NCI-H2081 (cell line): ENCODE measurements at regions not wholly inside any gene's neighbourhood (a gene's known extent, or its start where the extent isn't known, plus 50 kb on each side); places are given as distances from the start of the nearest gene placed in this dataset.

ENCODE experiments used
- DNase-seq, 2 experiments: peaks; one replicate each; lab custom pipeline; 2025; lab: John Stamatoyannopoulos, UW

DNA sequence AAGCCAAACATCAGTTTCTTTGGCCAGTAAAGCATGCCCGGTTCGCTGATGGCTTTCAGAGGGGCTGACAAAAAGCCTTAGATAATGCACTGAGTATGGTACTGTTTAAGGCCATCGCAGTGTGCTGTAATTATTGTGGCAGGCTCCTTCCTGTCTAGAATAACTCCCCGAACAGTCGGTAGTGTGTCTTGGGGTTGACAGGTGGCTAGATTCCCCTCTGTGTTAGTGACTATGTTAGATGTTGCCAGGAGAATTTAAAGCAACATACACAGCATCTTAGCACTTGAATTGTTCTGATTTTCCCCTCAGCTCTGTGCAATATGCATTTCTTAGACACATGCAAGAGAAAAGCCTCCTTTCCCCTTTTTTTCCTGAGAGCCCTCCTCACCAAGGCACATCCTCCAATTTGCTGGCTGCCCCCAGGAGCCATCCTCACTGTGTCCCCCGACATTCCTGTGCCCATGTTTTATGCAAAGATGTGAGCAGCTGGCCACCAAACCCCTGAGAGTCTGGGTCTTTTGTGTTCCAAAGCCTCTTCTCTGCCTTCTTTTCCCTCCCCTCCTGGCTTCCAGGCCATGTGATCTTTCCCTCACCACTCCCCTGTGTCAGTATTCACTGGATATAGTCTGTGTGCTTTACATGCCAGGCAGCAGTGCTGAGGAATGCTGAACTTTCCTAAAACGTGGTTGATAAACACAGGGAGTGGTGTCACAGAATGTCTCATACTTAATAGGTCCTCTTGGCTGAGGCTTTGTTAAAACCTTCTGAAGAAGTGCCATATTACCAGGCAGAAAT, 331.5 kb downstream of the HRH4 start:
- peak in 1 of 2 experiments; percentile 51 for DNase-seq

DNA sequence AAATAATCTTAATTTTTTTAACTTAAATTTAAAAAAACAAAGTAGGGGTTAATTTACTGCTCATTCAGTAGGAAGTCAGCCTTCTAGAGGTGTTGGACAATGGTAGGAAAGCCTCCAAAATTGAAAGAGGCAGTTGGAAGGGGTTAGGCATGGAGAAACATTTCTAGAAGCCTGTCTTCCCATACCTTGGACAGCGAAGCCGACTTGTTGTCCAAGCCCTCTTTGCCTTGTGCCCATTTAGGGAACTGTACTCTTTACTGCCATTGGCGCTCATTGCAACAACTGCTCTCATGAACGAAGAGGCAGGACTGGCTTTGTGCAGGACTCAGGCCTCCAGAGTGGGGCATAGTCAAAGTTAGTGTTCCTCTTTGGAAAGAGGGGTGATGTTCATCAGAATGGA, 333.3 kb downstream of the HRH4 start:
- no peak for DNase-seq

DNA sequence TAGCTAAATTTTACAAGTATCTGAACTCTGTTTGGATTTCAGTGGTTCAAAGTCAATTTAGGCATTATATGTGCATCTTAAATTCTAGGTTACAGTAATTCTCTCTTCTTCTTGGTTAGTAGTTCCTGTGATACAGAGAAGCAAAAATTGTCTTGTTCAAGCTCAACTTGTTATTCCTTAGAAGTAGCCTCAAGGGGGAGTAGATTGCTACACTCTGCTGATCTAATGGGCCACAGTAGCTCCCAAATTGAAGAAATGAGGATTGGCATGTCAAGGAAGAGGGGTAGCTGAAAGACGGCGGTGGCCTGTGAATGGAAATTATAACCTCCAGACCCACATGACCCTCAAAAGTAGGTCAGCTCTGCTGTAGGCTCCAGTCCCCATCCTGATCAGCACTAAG, 334.7 kb downstream of the HRH4 start:
- no peak for DNase-seq

DNA sequence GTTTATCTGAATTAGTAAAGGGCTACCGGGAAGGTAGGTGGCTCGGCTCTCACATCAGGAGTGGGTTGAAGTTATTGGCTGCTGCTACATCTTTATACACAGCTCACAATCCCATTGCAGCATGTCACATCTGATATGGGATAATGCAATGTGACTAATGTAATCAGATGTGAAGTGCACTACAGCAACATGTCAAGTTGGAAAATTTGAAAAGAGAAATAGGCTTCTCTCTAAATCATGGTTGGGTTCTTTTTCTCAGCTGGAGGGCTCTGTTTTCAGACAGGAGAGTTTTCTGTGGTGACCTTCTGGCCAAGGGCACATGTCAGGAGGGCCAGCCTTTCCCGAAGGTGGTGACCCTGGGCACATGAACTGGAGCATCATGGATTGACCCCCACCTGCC, 337.5 kb downstream of the HRH4 start:
- DNase-seq = no peak

DNA sequence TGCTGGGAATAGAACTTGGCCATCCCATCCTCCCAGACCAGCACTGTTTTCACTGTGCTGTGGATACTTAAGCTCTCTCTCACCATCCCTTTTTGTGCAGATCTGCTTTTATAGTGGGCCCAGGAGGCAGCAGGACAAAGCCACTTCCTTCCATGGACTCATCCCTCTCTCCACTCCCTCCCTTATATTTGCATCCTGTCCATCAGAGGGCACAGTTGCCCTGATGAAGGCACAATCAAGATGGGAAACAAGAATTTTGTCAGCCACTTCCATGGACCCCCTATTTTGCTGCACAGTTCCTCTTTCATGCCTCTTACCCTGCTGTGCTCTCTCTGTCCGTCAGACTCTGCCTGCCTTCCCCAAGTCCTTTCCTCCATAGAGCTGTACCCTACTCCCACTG, 338.7 kb downstream of the HRH4 start:
- DNase-seq = no peak

DNA sequence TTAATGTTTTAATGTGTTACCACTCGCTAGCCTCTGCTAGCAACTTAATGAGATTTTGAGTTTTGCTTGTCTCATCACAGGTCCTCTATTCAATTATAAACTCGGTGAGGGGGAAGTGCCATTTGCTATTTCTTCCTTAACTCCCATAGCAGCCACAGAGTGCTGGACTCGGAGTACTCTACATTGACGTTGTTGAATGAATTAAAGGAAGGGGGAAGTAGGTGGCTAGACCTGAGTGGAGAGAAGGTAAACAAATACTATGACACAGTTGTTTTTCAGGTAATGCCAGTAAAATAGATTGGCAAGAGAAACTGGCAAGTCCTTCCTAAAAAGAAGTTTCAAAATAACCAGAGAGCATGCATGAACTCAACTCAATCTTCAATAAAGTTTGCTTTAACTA, 339.3 kb downstream of the HRH4 start:
- no peak for DNase-seq

DNA sequence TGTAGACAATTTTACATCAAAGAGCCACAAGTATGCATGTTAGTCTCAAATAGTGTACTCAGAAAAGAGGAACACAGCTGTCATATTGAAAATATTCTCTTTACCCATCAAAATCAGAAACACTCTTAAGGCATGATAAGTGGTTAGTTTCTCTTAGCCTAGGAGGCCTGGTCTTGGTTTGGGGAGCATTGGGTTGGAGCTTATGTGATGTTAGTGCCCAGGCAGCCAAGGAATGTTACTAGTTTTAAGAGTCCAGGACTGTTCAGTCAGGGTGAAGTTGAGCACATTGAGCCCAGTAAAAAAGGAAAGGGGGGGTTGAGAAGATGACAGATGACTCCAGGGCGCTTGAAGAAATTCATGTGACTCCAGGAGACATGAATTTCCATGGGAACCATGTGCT, 340.6 kb downstream of the HRH4 start:
- no peak for DNase-seq

DNA sequence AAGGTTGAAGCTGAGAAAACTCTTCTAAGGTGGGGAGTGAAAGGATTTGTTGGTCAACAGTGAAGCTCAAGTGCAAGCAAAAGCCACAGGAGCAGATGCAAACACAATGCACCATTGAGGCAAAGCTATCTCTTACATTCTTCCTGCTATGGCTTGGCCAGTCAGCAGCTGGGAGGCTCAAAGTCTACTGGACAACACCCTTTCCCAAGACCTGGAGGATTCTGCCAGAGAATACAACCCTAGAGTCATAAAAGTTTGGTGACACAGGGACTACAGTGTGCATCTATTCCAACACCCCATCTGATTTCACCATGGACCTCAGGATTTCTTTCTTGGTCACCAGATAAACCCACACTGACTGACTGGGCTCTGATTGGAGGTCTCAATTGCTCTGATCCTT, 342.0 kb downstream of the HRH4 start:
- DNase-seq = no peak

DNA sequence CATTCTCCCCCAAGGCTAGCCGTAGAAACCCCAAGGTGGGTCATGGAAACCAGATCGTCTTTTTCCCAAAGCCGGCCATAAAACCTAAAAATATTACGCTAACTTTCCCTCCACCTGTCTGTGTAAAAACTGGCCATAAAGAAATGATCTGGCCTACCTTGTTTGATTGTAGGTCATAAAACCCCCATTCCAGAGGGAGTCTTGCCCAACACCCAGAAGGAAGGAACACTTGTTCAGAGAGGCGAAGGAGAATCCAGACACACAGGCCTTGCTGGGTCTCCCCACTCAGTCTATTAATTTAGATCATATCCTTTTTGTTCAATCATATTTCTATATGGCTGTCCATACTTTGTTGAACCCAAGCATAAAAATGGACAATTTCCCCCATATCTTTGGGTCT, 344.7 kb downstream of the HRH4 start:
- no peak for DNase-seq

DNA sequence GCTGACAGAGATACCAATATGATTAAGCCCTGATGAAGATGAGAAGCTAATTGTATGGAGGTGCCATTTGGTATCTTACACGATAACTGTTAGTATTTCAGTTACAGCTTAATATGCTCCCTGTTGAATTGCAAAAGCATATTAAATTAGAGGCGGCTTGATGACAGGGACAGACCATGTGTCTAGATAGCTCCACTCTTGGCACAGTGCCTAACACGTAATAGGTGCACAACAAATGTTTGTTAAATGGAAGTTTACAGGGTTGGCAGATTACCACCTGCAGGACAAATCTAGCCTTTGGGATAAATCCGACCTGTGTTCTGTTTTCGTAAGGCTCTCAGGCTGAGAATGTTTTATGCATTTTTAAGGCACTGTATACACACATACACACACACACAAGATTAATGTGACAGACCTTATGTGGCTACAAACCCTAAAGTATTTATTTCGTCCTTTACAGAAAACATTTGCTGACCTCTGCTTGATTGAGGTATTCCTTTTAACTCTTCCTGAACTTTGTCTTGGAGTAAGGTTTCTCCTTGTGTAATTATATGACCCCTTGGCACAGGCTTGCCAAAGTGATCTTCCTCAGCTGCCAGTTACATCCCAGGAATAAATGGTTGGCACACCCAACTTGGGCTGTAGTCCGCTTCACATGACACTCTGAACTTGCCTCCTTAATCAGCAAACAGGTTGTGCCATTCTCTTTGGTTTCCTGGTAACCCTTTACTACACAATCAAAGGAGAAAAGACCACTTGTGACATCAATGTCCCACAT, 348.9 kb downstream of the HRH4 start:
- DNase-seq = no peak

DNA sequence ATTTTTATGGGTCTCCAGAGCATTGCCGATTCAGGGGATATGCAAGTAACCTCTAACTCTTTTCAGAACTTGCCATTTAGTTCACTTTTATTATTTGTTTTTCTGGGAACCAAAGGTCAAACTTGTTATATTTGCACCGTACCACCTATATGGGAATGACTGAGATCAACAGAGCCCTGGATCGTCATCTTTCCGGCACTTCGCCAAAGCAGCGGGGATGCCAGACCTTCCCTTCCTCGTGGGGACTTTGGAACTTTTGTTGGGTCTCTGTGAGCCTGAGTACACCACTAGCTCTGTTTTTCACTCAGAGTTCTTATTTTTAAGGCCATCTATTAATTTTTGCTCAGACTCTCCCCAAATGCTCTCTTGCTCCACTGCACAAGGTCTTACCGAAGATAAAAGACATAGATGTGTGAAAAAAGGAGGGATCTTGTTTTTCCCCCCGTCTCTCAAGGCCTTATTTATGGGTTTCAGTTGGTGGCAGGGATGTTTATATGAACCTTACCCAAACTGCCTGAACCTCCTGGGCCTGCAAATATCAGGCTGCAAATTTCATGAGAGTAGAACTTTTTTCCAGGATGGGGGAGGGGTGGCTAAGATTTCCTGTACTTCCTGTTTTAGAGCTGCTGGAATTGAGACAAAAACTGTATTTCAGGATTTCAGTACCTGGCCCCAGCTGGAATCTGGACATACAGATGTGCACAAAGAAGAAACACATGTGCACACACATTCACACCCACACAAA, 350.3 kb downstream of the HRH4 start:
- no peak for DNase-seq

DNA sequence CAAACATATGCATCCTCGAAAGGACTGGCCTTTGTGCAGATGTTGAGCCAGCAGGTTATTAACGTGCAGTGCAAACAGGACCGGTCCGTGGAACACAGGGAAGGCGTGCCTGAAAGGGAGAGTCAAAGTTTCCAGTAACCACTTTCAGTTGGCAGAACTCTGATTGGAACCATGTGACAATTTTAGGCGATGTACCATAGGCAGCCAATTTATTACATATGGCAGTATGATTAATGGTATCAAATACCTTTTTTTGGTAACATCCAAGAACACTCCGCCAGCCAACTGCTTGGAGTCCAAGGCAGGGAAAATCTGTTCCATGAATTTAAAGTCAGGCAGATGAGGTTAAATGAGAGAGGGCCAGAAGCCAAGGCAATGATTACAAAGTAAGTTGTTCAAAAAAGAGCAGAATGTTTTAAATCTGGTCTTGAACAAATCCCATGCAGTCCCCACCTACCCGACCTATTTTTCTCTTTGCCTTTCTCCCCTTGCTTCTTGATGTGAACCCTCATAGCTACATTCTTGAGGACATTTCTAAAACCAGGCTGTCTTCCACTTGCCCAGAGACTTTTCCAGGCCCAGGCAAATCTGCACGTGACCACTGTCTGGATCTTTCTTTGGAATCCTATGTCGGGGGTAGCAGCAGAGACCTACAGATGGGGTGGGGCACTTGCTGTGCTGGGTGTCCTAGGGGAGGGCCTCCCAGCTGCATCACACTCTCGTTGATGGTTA, 351.7 kb downstream of the HRH4 start:
- DNase-seq = no peak

DNA sequence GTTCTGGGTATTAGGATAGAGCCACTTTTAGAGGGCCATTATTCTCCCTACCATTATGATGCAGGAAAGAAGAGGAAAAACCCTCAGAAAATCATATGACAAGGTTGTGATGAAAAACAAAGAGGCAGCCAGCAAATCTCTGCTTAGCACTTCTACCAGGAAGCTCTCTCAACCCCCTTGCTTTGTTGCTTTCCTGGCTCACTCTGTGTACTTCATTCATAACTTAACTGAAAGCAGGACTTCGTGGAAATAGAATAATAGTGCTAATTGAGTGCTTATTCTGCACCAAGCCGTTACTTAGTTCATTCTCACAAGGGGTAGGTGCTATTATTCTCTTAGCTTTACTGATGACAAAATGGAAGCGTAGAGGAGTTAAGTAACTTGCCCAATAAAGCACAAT, 354.1 kb downstream of the HRH4 start:
- DNase-seq = no peak

DNA sequence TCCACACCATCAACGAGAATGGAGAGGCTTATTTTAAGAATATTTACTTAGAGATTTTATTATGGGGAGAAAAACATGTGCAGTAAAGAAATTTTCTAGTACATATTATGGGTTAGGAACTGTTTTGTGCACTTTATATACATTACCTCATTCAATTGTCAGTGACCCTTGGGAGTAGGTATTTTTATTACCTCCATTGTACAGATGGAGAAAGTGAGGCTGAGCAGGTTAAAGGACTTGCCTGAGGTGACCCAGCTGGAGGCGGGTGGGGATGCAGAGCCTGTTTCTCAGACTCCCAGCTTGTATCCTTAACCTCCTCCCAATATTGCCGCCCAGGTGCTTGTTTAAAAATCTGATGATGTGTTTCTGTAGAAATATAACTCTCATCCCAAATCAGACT, 356.7 kb downstream of the HRH4 start:
- no peak for DNase-seq

DNA sequence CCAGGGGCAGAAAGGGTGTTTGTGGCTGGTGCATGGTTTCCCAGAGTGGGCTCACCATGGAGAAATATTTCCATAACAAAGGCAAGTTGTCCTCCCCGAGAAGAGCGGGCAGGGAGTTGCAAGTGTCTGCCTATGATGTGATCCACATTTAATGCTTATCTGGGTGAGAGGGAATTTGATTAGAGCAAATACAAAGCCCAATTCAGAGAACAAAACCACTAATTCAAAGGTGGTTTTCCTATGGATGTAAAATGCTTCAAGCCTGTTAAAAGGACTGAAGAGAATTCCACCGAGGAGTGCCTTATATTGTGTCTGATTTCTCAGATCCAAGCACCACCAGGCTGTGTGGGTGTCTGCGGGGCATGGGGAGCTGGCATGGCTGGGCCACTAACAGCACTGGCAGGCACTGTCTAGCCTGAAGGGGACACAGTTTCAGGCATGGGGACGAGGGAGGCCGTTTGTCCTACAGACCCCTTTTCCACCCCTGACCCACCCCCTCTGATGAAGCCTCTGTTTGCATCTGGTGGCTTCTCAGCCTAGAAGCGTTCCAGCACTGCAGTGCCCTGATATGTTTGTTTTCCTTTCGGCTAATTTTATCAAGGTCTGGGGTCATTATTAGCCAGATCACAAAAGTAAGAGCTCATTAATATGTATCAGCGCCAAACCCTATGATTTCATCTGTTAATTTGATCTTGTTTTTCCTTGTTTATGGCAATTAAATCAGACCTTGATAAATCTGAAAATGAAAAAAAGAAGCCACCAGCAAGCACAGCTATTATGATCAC, 357.3 kb downstream of the HRH4 start:
- DNase-seq = no peak

DNA sequence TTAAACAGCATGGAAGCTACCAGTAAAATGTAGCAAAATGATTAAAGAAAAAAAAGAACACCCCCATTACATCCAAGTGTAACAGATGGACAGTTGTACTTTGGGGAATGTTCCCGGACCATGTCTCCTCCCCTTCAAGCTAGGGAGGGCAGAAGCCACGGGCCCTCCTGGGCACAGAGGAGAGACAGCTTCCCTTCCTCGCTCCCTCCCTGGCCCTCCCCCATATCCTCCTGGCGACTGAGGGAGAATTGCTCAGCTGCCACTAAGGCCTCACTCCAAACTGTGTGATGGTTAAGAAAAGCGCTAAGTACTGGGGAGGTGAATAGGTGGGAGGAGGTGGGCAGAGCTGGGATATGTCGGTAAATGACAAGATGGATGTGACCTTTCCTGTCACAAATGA, 358.0 kb downstream of the HRH4 start:
- DNase-seq = no peak

DNA sequence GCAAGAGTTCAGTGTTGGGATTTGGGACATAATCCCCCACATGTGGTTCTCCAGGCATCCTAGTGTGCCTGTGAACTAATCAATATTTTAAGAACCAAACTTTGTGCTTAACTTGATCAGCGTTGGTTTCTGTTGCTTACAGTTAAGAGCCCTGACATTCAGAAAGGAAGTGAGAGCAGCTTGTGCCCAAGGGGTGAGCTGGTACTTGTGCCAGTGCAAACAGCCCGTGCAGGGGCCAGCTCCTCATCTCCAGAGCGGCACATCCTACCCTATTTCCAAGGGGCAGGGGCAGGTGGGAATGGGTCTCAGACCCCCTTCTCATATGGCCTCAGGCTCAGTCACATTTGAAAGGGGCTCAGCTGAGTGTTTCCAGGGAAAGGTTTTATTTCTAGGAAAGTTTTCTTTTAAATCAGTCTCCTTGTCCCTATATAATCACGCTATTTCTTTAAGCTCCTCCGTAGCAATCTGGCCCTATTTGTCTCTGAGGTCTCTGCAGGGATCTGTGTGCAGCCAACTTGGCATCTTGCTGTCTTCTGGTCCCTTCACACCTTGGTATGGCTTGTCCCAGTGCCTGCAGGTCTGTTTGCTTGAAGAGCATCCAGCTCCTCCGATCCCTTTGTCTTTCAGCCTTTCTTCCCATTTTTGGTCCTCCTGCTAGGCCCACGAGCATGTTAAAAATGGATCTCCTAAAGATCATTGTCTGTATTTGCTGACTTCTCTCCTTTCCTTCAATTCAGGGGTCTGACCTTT, 358.9 kb downstream of the HRH4 start:
- no peak for DNase-seq

DNA sequence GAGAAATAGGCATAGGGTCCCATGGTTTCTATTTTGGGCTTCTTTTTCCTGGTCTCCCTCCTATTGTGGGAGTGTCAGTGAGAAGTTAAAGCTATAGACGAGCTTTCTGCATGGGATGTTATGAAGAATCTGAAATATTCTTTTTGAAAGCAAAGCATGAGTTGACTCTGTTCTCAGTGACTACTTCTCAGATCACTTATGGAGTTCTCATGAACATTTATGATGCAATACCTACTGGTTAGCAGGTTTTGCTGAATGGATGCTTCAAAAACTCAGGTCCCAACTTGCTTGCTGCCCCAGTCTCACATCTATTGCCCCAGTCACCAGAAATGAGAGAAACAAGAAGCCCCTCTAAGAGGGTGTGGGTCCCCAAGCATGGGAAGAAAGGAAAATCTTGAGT, 365.0 kb downstream of the HRH4 start:
- DNase-seq = no peak

DNA sequence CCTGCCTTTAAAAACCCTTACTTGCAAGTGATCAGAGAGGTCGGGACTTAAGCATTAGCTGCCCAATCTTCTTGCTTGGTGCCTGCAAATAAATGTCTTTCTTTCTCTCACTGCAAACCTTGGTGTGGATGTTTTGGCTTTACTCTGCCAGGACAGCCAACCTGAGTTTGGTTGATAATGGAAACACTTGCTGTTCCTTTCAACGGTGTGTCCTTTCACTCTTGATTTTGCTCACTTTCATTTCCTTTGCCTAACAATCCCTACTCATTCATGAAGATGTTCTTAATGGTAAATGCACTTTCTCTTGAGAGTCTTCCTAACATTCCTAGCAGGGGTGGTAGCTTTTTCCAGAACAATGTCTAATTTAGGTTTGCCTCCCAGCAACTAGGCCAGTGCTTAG, 366.2 kb downstream of the HRH4 start:
- DNase-seq = no peak

DNA sequence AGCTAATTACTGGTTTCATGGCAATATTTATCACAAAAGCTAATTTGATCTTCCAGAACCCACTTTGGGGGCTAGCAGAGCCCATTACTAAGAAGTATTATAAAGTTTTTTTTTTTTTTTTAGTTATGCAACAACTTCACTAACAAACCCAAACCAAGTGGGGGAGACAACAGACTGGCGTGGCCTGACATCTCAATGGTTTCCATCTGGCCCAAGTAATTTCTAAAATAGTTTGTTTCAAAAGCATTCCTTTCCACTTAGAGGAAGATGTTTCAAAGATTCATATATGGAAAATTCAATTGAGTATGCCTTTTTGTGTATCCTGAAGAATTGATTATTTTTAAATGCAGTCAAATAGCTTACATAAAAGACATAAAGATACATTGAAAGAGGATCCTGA, 367.1 kb downstream of the HRH4 start:
- no peak for DNase-seq

DNA sequence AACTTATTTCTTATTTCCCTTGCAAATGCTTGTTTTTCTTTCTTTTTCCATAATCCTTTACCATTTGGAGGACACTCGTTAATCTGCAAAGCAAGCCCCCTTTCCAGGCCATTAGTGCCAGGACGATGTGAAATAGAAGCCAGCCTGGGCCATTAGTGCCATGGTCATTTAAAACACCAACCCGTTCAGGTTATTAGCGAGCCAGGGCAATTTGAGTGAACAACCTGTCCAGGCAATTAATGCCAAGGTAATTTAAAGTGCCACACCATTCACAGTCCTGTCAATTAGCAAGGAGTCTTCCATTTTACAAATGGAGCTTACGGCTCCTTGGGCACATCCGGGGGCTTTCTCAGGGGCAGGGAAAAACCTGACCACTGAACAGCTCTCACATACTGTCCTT, 370.6 kb downstream of the HRH4 start:
- DNase-seq = no peak
